DND-41 (cell line): ENCODE measurements at regions not wholly inside any gene's neighbourhood (a gene's known extent, or its start where the extent isn't known, plus 50 kb on each side); places are given as distances from the start of the nearest gene placed in this dataset.

Experiments used
- ATAC-seq: fragments of 200-7000 bp; cut with Tn5 transposase; 3 replicates; pipeline ENCODE4 v1.9.1; 2021; ENCODE audit warnings: low read depth; ENCODE audit not compliant: insufficient read depth
- DNase-seq: peaks from one replicate; pipeline ENCODE4 v3.0.0-alpha.2; 2020
- H2AFZ ChIP-seq: 2 replicates; pipeline ENCODE4 v1.6.0; 2012; ENCODE audit warnings: low read depth, low read length
- H3K27ac ChIP-seq: 2 replicates; pipeline ENCODE4 v1.5.1; 2012; ENCODE audit warnings: low read length, inconsistent platforms
- H3K27me3 ChIP-seq: fragments of 200-600 bp; sonication (generic); 2 replicates; pipeline ENCODE4 v1.6.0; 2012; ENCODE audit warnings: low read length, mild to moderate bottlenecking, inconsistent platforms; ENCODE audit not compliant: insufficient read depth, poor library complexity
- H3K36me3 ChIP-seq: 2 replicates; pipeline ENCODE4 v1.5.1; 2012; ENCODE audit warnings: low read length, inconsistent platforms; ENCODE audit not compliant: insufficient read depth
- H3K4me1 ChIP-seq: 2 replicates; pipeline ENCODE4 v1.5.1; 2012; ENCODE audit warnings: mild to moderate bottlenecking, low read length; ENCODE audit not compliant: insufficient read depth
- H3K4me2 ChIP-seq: 2 replicates; pipeline ENCODE4 v1.6.0; 2012; ENCODE audit warnings: mild to moderate bottlenecking, moderate library complexity, low read length, inconsistent platforms; ENCODE audit not compliant: insufficient read depth
- H3K4me3 ChIP-seq, 2 experiments: fragments of 200-600 bp in 1 of 2; shearing (Covaris generic) in 1 of 2; 2 replicates each; pipeline ENCODE4 v1.5.1; 2012 to 2016; ENCODE audit warnings: inconsistent platforms in 2 of 2, low read length in 2 of 2, mild to moderate bottlenecking in 2 of 2, low read depth in 1 of 2, moderate library complexity in 1 of 2
- H3K79me2 ChIP-seq: 2 replicates; pipeline ENCODE4 v1.6.0; 2012; ENCODE audit warnings: low read length, inconsistent platforms; ENCODE audit not compliant: insufficient read depth
- H3K9ac ChIP-seq: 2 replicates; pipeline ENCODE4 v1.6.0; 2012; ENCODE audit warnings: low read depth, mild to moderate bottlenecking, inconsistent platforms, low read length, moderate library complexity
- H3K9me3 ChIP-seq: 2 replicates; pipeline ENCODE4 v1.5.1; 2012; ENCODE audit warnings: low read length, moderate library complexity, mild to moderate bottlenecking, inconsistent platforms; ENCODE audit not compliant: insufficient read depth, severe bottlenecking
- H4K20me1 ChIP-seq: 2 replicates; pipeline ENCODE4 v1.6.0; 2012; ENCODE audit warnings: low read length; ENCODE audit not compliant: insufficient read depth
- EZH2 ChIP-seq: IDR thresholded peaks from 3 replicates; pipeline ENCODE4 v1.6.1; 2012; ENCODE audit warnings: borderline replicate concordance, low read depth, mild to moderate bottlenecking, moderate library complexity, low read length, inconsistent platforms; ENCODE audit not compliant: severe bottlenecking
- TF ChIP-seq, protein P1 (sequence below): IDR thresholded peaks from 2 replicates; pipeline ENCODE4 v1.5.1; 2012; ENCODE audit warnings: borderline replicate concordance, low read length, moderate library complexity, mild to moderate bottlenecking; ENCODE audit not compliant: poor library complexity, severe bottlenecking; ENCODE audit errors: extremely low read depth

DNA sequence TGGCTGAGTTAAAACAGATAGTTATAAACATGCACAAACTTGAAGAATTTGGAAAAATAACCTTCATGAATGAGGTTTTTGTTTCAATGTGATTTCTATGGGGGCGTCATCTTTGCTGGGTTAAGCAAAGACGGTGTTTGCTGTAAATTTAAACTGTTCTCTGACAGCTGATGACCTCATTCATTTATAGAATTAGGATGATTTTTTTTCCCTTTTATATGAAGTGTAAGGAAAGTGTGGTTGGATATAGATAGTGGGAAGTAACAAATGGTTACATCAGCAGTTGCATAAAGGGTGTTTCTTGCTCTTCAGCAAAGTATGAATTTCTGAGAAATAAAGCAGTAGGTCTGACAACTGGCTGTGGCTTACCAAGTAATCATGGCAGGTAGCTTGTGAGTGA is 137.2 kb upstream of the CENPW start:
- no peak overlapping the region for H3K4me3 ChIP-seq
- H3K36me3 ChIP-seq: no peaks in the 10 kb centered on the region
- no peak for DNase-seq
- no peak for ATAC-seq
- no peaks in the 10 kb centered on the region for H4K20me1 ChIP-seq
- no peak overlapping the region for H3K27ac ChIP-seq
- no peak overlapping the region for H2AFZ ChIP-seq
- H3K4me2 ChIP-seq: no peak overlapping the region
- H3K4me1 ChIP-seq: no peaks in the 10 kb centered on the region
- TF ChIP-seq EZH2: no peak
- TF ChIP-seq, protein P1, sequence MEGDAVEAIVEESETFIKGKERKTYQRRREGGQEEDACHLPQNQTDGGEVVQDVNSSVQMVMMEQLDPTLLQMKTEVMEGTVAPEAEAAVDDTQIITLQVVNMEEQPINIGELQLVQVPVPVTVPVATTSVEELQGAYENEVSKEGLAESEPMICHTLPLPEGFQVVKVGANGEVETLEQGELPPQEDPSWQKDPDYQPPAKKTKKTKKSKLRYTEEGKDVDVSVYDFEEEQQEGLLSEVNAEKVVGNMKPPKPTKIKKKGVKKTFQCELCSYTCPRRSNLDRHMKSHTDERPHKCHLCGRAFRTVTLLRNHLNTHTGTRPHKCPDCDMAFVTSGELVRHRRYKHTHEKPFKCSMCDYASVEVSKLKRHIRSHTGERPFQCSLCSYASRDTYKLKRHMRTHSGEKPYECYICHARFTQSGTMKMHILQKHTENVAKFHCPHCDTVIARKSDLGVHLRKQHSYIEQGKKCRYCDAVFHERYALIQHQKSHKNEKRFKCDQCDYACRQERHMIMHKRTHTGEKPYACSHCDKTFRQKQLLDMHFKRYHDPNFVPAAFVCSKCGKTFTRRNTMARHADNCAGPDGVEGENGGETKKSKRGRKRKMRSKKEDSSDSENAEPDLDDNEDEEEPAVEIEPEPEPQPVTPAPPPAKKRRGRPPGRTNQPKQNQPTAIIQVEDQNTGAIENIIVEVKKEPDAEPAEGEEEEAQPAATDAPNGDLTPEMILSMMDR: no peak
- H3K27me3 ChIP-seq: no peaks in the 10 kb centered on the region
- H3K9me3 ChIP-seq: no peaks in the 10 kb centered on the region
- no peaks in the 10 kb centered on the region for H3K79me2 ChIP-seq
- no peak overlapping the region for H3K9ac ChIP-seq

DNA sequence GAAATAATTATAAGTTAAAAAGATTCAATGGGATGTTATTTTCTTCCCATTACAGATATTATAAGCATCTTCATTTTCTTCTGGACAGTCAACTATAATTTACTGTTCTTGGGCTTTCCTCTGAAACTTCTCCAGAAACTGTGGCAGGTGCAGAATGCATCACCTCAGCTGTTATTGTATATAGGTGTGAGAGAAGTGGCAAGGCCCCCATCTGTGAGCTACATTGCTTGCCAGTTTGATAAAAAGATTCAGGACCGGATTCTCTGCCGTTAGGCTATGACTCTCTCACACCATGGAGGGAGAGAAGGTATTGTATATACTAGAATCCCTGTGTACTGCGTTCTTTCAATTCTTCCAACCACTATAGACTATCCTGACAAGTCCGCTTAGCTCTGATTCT is 135.8 kb upstream of the CENPW start:
- Histone ChIP-seq H4K20me1 (no peaks in the 10 kb centered on the region), H2AFZ (no peak overlapping the region), H3K79me2 (no peaks in the 10 kb centered on the region), H3K4me3 (no peak overlapping the region), H3K27ac (no peak overlapping the region), H3K36me3 (no peaks in the 10 kb centered on the region), H3K4me2 (no peak overlapping the region), H3K9ac (no peak overlapping the region), H3K27me3 (no peaks in the 10 kb centered on the region), H3K9me3 (no peaks in the 10 kb centered on the region), H3K4me1 (no peaks in the 10 kb centered on the region)
- ATAC-seq (no peak), DNase-seq (no peak)
- TF ChIP-seq, protein P1: no peak
- no peak for TF ChIP-seq EZH2

DNA sequence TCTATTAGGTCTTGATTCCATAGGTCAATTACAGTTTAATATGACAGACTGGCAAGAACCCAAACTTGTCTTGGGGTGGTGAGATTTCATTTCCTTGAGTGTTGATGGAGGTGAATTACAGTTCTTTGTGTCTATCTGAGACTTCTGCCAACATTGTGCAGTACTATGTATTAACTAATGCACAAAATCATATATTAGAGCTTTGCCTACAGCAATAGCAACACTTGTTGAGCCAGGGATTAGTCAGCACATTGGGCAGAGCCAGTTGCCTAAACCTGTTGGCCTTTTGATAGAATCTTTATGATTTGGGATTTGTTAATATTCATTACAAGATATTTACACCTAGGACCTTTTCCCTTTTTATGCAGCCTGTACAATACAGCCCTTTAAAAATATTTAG is 135.3 kb upstream of the CENPW start:
- ATAC-seq: no peak
- no peak for DNase-seq
- no peaks in the 10 kb centered on the region for H3K4me1 ChIP-seq
- H3K4me3 ChIP-seq: no peak overlapping the region
- H3K79me2 ChIP-seq: no peaks in the 10 kb centered on the region
- H3K36me3 ChIP-seq: no peaks in the 10 kb centered on the region
- H3K9ac ChIP-seq: no peak overlapping the region
- no peak overlapping the region for H2AFZ ChIP-seq
- H4K20me1 ChIP-seq: no peaks in the 10 kb centered on the region
- H3K9me3 ChIP-seq: no peaks in the 10 kb centered on the region
- H3K4me2 ChIP-seq: no peak overlapping the region
- H3K27me3 ChIP-seq: no peaks in the 10 kb centered on the region
- no peak for TF ChIP-seq EZH2
- TF ChIP-seq, protein P1: no peak
- no peak overlapping the region for H3K27ac ChIP-seq

DNA sequence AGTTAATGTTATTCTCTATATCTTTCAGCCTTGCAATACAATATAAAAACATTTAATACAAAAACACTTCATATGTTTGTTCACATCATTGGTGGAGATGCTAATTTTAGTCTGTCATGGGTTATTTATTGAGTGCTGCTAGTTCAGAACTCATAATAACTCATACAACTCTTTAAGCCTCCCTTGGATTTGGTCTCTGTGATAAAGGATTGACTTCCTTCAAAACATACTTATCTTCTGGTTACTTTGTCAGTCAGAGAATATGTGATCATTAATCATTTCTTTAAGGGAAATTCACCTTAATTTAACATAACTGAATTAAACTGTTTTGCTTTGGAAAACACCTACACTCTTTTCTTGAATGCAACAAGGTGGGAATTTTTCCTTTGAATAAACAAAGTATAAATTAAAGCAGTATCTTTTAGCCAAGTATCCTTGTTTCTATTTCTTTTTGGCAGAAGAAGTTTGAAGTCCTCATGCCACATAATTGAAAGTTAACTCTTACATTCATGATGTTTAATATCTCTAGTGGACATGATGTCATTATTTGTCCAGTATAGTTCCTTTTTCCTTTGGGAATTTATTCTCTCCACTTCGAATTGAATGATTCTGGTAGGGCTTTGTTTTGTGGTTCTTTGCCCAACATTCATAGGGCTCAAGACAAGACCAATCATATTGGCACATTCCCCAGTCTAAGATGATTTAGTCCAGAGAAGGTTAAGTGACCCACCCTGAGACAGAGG is 133.2 kb upstream of the CENPW start:
- Histone ChIP-seq H4K20me1 (no peaks in the 10 kb centered on the region), H3K27me3 (no peaks in the 10 kb centered on the region), H3K4me2 (no peak overlapping the region), H3K27ac (no peak overlapping the region), H2AFZ (no peak overlapping the region), H3K79me2 (no peaks in the 10 kb centered on the region), H3K9ac (no peak overlapping the region), H3K4me1 (no peaks in the 10 kb centered on the region), H3K9me3 (no peaks in the 10 kb centered on the region), H3K4me3 (no peak overlapping the region), H3K36me3 (no peaks in the 10 kb centered on the region)
- ATAC-seq (no peak), DNase-seq (no peak)
- TF ChIP-seq, protein P1: no peak
- no peak for TF ChIP-seq EZH2
